Ishikawa (cell line): ENCODE measurements at regions not wholly inside any gene's neighbourhood (a gene's known extent, or its start where the extent isn't known, plus 50 kb on each side); places are given as distances from the start of the nearest gene placed in this dataset.

ENCODE experiments used
- EP300 ChIP-seq: IDR thresholded peaks from 2 replicates; pipeline ENCODE4 v1.6.1; 2012; ENCODE audit warnings: borderline replicate concordance
- FOXM1 ChIP-seq: IDR thresholded peaks from 2 replicates; pipeline ENCODE4 v1.6.1; 2012; ENCODE audit warnings: low read depth, borderline replicate concordance
- MAX ChIP-seq: IDR thresholded peaks from 2 replicates; pipeline ENCODE4 v1.6.1; 2012
- NFIC ChIP-seq: IDR thresholded peaks from 2 replicates; pipeline ENCODE4 v1.6.1; 2012
- TAF1 ChIP-seq: IDR thresholded peaks from 2 replicates; pipeline ENCODE4 v1.6.1; 2012; ENCODE audit warnings: low read depth, mild to moderate bottlenecking
- TCF12 ChIP-seq: IDR thresholded peaks from 2 replicates; pipeline ENCODE4 v1.6.1; 2012; ENCODE audit warnings: low read depth
- TEAD4 ChIP-seq: IDR thresholded peaks from 2 replicates; pipeline ENCODE4 v1.6.1; 2012
- ZBTB7A ChIP-seq: IDR thresholded peaks from 2 replicates; pipeline ENCODE4 v1.6.1; 2012; ENCODE audit warnings: low read depth

GRCh38 chr14:44565968-44566367, 58.9 kb upstream of the FSCB start:
- no peak for TF ChIP-seq NFIC
- no peak for TF ChIP-seq MAX

GRCh38 chr14:44564908-44565307, 57.8 kb upstream of the FSCB start:
- TF ChIP-seq ZBTB7A (no peak), FOXM1 (peak; percentile 57; the same call in 1 of the 2 replicates), TCF12 (no peak), EP300 (peak; percentile 19; the same call in 1 of the 2 replicates), TAF1 (no peak), TEAD4 (no peak)
